22Rv1 (cell line): ENCODE measurements at regions not wholly inside any gene's neighbourhood (a gene's known extent, or its start where the extent isn't known, plus 50 kb on each side); places are given as distances from the start of the nearest gene placed in this dataset.

Experiments used
- CTCF ChIP-seq: fragments of 450-650 bp; IDR thresholded peaks from 2 replicates; pipeline ENCODE4 v1.5.1; 2017; ENCODE audit warnings: mild to moderate bottlenecking
- ZFX ChIP-seq: fragments of 450-650 bp; IDR thresholded peaks from 2 replicates; pipeline ENCODE4 v1.6.1; 2017; ENCODE audit warnings: antibody characterized with exemption, borderline replicate concordance

- TF ChIP-seq CTCF = no peak
- TF ChIP-seq ZFX = no peak
Measured at GRCh38 chr13:30045916-30046704, 195.7 kb upstream of the UBL3 start.
